GM23338 (cell line): ENCODE measurements at regions not wholly inside any gene's neighbourhood (a gene's known extent, or its start where the extent isn't known, plus 50 kb on each side); places are given as distances from the start of the nearest gene placed in this dataset.

Experiments used
- ATAC-seq: fragments of 200-7000 bp; cut with Tn5 transposase; 3 replicates; pipeline ENCODE4 v1.9.1; 2020
- DNase-seq: peaks from one replicate; pipeline ENCODE4 v3.0.0-alpha.2; 2015; ENCODE audit warnings: low spot score
- H2AFZ ChIP-seq: fragments of 200-600 bp; sonication (generic); 2 replicates; pipeline ENCODE4 v1.8.0; 2016; ENCODE audit warnings: antibody characterized with exemption, mild to moderate bottlenecking, moderate library complexity
- H3F3A ChIP-seq: fragments of 200-600 bp; sonication (generic); replicated peaks from 2 replicates; pipeline ENCODE4 v1.8.0; 2017; ENCODE audit warnings: antibody characterized with exemption, mixed run types, low read depth
- H3K27ac ChIP-seq: fragments of 200-600 bp; sonication (generic); 2 replicates; pipeline ENCODE4 v1.6.1; 2016; ENCODE audit warnings: low read depth
- H3K27me3 ChIP-seq: fragments of 200-600 bp; sonication (generic); 2 replicates; pipeline ENCODE4 v1.8.0; 2016; ENCODE audit warnings: mild to moderate bottlenecking, mixed run types, moderate library complexity; ENCODE audit not compliant: insufficient read depth
- H3K36me3 ChIP-seq: fragments of 200-600 bp; sonication (generic); 2 replicates; pipeline ENCODE4 v1.8.0; 2016; ENCODE audit warnings: mild to moderate bottlenecking; ENCODE audit not compliant: insufficient read depth
- H3K4me1 ChIP-seq: fragments of 200-600 bp; sonication (generic); 2 replicates; pipeline ENCODE4 v1.8.0; 2016; ENCODE audit warnings: mild to moderate bottlenecking, moderate library complexity; ENCODE audit not compliant: insufficient read depth
- H3K4me2 ChIP-seq: fragments of 200-600 bp; sonication (generic); 2 replicates; pipeline ENCODE4 v1.7.1; 2017; ENCODE audit warnings: mixed run types
- H3K4me3 ChIP-seq: fragments of 200-600 bp; sonication (generic); 2 replicates; pipeline ENCODE4 v1.6.1; 2016; ENCODE audit warnings: mixed run types
- H3K79me2 ChIP-seq: fragments of 200-600 bp; sonication (generic); replicated peaks from 2 replicates; pipeline ENCODE4 v1.8.0; 2017; ENCODE audit warnings: mild to moderate bottlenecking; ENCODE audit not compliant: insufficient read depth
- H3K9me2 ChIP-seq: fragments of 200-600 bp; sonication (generic); 2 replicates; pipeline ENCODE4 v1.8.0; 2017; ENCODE audit not compliant: insufficient read depth
- H4K20me1 ChIP-seq: fragments of 200-600 bp; sonication (generic); replicated peaks from 2 replicates; pipeline ENCODE4 v1.8.0; 2017; ENCODE audit warnings: mild to moderate bottlenecking; ENCODE audit not compliant: insufficient read depth
- H3K27ac Mint-ChIP-seq: 2 replicates; pipeline ENCODE4 v1.8.0; 2020; ENCODE audit warnings: inconsistent platforms, mild to moderate bottlenecking, moderate library complexity, mixed read lengths
- H3K27me3 Mint-ChIP-seq: 3 replicates; pipeline ENCODE4 v1.8.0; 2022; ENCODE audit warnings: low read depth, mild to moderate bottlenecking, moderate library complexity, mixed read lengths, inconsistent platforms; ENCODE audit not compliant: insufficient read depth, poor library complexity
- H3K36me3 Mint-ChIP-seq: 3 replicates; pipeline ENCODE4 v1.8.0; 2021; ENCODE audit warnings: low read depth, mild to moderate bottlenecking, inconsistent platforms, moderate library complexity, mixed read lengths
- H3K4me1 Mint-ChIP-seq: 3 replicates; pipeline ENCODE4 v1.8.0; 2020; ENCODE audit warnings: mild to moderate bottlenecking, inconsistent platforms, mixed read lengths
- H3K4me3 Mint-ChIP-seq: 3 replicates; pipeline ENCODE4 v1.8.0; 2021; ENCODE audit warnings: moderate library complexity, mild to moderate bottlenecking, inconsistent platforms, mixed read lengths
- H3K9me3 Mint-ChIP-seq: 3 replicates; pipeline ENCODE4 v1.8.0; 2020; ENCODE audit warnings: moderate library complexity, mild to moderate bottlenecking, inconsistent platforms, mixed read lengths
- ETS1 ChIP-seq: IDR thresholded peaks from 2 replicates; pipeline ENCODE4 v1.6.1; 2016; ENCODE audit warnings: antibody characterized with exemption
- EZH2 ChIP-seq: fragments of 200-600 bp; sonication (generic); IDR thresholded peaks from one replicate; pipeline ENCODE4 v1.8.0; 2017; ENCODE audit warnings: antibody characterized with exemption, mild to moderate bottlenecking, low read depth; ENCODE audit not compliant: unreplicated experiment
- NANOG ChIP-seq: IDR thresholded peaks from 2 replicates; pipeline ENCODE4 v1.6.1; 2016; ENCODE audit warnings: antibody characterized with exemption, borderline replicate concordance
- POLR2AphosphoS5 ChIP-seq: IDR thresholded peaks from 2 replicates; pipeline ENCODE4 v1.6.1; 2016; ENCODE audit warnings: antibody characterized with exemption, low read depth
- STAT1 ChIP-seq: IDR thresholded peaks from one replicate; pipeline ENCODE4 v1.6.1; 2016; ENCODE audit warnings: antibody characterized with exemption; ENCODE audit not compliant: unreplicated experiment
- ZNF114 ChIP-seq: fragments of 250-450 bp; sonication (Bioruptor Pico); IDR thresholded peaks from 2 replicates; pipeline ENCODE4 v1.5.0; 2020; ENCODE audit warnings: mild to moderate bottlenecking, moderate library complexity
- ZNF462 ChIP-seq: fragments of 250-450 bp; sonication (Bioruptor Pico); IDR thresholded peaks from 2 replicates; pipeline ENCODE4 v1.5.0; 2020; ENCODE audit warnings: mild to moderate bottlenecking, moderate library complexity

GRCh38 chr2:7983451-7983850 lies 698.4 kb upstream of the ID2 start (continued):
- TF ChIP-seq ZNF114 (no peak), ZNF462 (CRISPR knock-in tag) (no peak), STAT1 (no peak), POLR2AphosphoS5 (no peak), NANOG (no peak), EZH2 (no peak)

DNA sequence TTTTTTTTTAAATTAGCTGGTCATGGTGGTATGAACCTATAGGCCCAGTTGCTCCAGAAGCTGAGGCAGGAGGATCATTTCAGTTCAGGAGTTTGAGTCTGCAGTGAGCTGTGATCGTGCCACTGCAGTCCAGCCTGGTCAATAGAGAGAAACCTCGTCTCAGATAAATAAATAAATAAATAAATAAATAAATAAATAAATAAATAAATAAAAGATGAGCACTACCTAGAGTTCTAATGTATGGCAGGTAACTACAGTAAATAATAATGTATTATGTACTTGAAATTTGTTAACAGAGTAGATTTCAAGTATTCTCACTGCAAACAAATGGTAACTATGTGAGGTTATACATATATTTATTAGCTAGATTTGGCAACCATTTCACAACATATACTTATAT lies 697.9 kb upstream of the ID2 start:
- H3K36me3 Mint-ChIP-seq, result peaks cover 8% of the 10 kb centered on the region; the same call in 2 of the 3 replicates
- Histone ChIP-seq H3F3A (no peaks in the 10 kb centered on the region), H3K79me2 (no peaks in the 10 kb centered on the region), H3K27me3 (no peaks in the 10 kb centered on the region), H3K27ac (no peak overlapping the region), H3K4me2 (no peak overlapping the region), H3K4me3 (no peak overlapping the region), H3K9me2 (peaks cover 33% of the 10 kb centered on the region), H3K36me3 (no peaks in the 10 kb centered on the region), H2AFZ (0 out of 2 replicates have a peak overlapping the region, but pooled peaks have one; percentile 38), H4K20me1 (no peaks in the 10 kb centered on the region), H3K4me1 (no peaks in the 10 kb centered on the region)
- no peak for TF ChIP-seq NANOG
- TF ChIP-seq STAT1, result no peak
- no peak for TF ChIP-seq ETS1
- no peaks in the 10 kb centered on the region; the same call in 2 of the 3 replicates for H3K4me1 Mint-ChIP-seq
- no peak overlapping the region for H3K4me3 Mint-ChIP-seq
- H3K27ac Mint-ChIP-seq, result no peak overlapping the region
- peaks cover 9% of the 10 kb centered on the region; the same call in 2 of the 3 replicates for H3K9me3 Mint-ChIP-seq
- DNase-seq (no peak), ATAC-seq (no peak)
- H3K27me3 Mint-ChIP-seq, result peaks cover 6% of the 10 kb centered on the region
